ENCODE measurements at regions not wholly inside any gene's neighbourhood (a gene's known extent, or its start where the extent isn't known, plus 50 kb on each side); places are given as distances from the start of the nearest gene placed in this dataset.
A peak's percentile ranks its signal among the peaks of the same experiment; 100 is the strongest.
"Not testable (repeated sequence)": the region's sequence is repeated elsewhere in the genome, so short reads cannot be mapped to it uniquely, and the experiment has no call there.

DNA sequence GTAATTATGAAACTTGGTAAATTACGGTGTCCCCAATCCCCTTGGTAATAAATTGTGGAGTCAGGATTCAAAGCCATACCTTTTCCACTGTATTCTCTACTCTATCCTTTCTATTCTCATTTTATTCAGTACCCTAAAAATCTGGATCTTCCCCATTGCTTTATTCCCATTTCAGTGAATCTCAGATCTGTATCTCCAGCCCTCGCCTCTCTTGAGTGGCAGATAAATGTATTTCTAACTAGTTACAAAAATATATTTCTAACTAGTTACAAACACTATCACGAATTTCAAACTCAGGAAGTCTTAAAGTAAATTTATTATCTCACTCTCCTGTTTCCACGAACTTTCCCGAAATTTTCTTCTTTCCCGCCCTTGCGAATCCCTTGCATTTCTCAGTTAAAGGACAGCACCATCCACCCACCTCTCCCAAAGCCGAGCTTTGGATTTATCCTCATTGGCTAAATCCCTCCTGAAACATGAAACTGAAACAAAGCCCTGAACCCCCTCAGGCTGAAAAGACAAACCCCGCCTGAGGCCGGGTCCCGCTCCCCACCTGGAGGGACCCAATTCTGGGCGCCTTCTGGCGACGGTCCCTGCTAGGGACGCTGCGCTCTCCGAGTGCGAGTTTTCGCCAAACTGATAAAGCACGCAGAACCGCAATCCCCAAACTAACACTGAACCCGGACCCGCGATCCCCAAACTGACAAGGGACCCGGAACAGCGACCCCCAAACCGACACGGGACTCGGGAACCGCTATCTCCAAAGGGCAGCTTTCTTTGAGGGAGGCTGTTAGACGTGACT, 164.3 kb upstream of the PABPC3 start:
- Histone ChIP-seq H3K36me3 (no peaks in the 10 kb centered on the region), H3K9me3 (no peaks in the 10 kb centered on the region), H3K4me3 (no peak overlapping the region), H3K27ac (peak overlapping the region in 1 of 2 donors; percentile 17), H3K4me1 (no peaks in the 10 kb centered on the region), H3K27me3 (peaks cover 0 to 12% of the 10 kb centered on the region in 2 donors)
- DNase-seq = no peak
- TF ChIP-seq, protein P1, sequence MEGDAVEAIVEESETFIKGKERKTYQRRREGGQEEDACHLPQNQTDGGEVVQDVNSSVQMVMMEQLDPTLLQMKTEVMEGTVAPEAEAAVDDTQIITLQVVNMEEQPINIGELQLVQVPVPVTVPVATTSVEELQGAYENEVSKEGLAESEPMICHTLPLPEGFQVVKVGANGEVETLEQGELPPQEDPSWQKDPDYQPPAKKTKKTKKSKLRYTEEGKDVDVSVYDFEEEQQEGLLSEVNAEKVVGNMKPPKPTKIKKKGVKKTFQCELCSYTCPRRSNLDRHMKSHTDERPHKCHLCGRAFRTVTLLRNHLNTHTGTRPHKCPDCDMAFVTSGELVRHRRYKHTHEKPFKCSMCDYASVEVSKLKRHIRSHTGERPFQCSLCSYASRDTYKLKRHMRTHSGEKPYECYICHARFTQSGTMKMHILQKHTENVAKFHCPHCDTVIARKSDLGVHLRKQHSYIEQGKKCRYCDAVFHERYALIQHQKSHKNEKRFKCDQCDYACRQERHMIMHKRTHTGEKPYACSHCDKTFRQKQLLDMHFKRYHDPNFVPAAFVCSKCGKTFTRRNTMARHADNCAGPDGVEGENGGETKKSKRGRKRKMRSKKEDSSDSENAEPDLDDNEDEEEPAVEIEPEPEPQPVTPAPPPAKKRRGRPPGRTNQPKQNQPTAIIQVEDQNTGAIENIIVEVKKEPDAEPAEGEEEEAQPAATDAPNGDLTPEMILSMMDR (IDR thresholded peaks at IDR 0.05) = no peak
- no peak for TF ChIP-seq POLR2A (IDR thresholded peaks at IDR 0.05)
- intact Hi-C loops (cut with DNase I; ENCODE audit: low total_unique reads) = no loop called here

DNA sequence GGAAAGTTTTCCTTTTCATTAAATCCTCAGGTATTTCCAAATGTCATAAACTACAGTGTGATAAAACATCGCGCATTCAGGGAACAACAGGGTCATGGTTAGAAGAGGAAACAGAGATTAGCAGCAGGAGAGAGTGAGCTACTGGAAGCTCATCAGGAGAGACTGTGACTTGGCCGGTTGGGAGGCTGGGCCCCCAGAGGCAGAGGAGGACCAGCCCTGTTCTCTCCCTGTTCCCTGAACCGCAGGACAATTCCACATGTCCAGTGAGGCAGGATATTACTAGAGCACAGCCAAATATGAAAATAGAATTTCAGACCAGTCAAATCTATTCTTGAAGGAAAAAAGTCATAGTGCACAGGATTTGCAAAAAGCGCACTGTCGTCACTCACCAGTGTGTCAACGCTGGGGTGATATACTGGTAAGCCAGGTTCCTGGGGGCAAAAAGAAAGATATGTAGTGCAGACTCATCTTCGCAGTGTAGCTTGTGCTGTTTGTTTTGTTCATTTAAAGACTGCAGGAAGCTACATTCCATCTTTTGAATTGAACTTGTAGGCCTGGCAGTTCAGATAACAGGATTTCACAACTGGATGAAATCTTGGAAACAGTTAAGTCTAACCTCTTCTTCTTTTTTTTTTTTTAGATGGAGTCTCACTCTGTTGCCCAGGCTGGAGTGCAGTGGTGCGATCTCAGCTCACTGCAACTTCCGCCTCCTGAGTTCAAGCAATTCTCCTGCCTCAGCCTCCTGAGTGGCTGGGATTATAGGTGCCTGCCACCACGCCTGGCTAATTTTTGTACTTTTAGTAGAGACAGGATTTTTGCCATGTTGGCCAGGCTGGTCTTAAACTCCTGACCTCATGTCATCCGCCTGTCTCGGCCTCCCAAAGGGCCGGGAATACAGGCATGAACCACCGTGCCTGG, 162.6 kb upstream of the PABPC3 start:
- H3K9me3 ChIP-seq; H3K4me3 ChIP-seq; H3K27ac ChIP-seq; DNase-seq; intact Hi-C loops (cut with DNase I; ENCODE audit: low total_unique reads); H3K4me1 ChIP-seq; H3K36me3 ChIP-seq: not testable (repeated sequence)
- peaks cover 0 to 12% of the 10 kb centered on the region in 2 donors for H3K27me3 ChIP-seq

DNA sequence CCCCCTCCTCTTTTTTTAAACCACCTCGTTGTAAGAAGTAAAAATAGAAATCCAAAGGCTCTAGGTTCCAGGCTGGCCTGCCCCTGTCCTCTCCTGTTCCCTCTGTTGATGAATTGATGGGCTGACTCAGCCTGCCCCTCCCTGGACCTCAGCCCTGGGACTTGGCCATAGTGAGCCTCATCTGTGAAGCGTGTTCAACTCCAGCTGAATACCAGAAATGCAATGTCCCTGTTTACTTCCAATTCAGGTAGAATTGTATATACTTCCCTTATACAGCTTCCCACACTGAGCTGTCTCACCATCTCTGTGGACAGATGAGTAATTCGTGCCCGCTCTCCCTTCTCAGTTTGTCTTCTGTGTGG, 161.9 kb upstream of the PABPC3 start:
- H3K4me3 ChIP-seq; H3K27ac ChIP-seq; H3K9me3 ChIP-seq; H3K4me1 ChIP-seq; intact Hi-C loops (cut with DNase I; ENCODE audit: low total_unique reads); H3K36me3 ChIP-seq: not testable (repeated sequence)
- H3K27me3 ChIP-seq = peaks cover 0 to 12% of the 10 kb centered on the region in 2 donors
- peak in 1 of 2 donors; percentile 31 for DNase-seq

DNA sequence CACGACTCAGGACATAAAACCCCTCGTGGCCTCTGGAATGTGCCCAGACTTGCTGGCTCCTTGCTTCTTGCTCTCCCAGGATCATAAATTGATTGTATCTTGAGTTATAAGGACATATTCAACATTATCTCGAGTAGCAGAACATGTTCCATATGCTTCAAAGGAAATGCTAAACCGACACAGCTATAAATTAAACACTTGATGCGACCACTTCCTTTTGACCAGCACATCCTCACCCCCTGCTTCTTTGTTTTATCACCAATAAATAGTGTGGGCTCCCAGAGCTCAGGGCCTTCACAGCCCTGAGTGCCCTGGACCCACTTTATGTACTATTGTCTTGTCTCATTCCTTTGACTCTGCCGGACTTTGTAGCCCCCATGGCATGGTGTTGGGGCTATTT, 157.0 kb upstream of the PABPC3 start:
- Histone ChIP-seq H3K9me3 (no peaks in the 10 kb centered on the region), H3K4me1 (no peaks in the 10 kb centered on the region)

DNA sequence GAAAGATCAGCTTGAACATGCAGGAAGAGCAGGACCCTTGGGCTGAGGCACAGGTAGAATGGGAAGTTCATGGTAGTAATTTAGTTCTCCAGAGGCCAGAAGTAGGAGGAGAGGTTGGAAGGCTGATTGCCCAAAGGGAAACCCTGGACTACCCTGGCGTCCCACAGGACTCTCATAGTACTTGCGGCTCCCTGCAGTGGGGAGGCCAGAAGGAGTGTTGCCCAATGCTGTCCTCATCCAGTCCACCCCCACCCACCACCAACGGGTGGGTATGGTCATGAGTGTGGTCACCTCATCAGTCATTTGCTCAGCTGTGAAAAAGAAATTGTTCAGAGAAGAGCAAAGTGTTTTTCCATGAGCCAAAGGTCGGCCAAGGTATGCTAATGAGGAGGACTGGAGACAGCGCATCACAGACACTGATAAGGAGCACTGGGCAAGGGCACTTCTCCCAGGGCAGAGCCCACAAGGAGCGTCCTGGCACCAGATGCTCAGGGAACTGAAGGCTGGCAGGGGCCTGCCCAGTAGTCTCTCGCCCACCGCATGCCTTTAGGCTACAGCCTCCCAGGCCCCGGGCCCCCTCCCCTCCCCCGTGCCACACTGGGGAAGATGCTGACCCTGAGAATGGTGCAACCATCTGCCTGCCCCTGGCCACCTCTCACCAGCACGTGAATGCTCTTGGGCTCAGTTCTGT, 154.8 kb upstream of the PABPC3 start:
- H3K27me3 ChIP-seq; H3K27ac ChIP-seq; H3K4me1 ChIP-seq; H3K36me3 ChIP-seq; DNase-seq; H3K9me3 ChIP-seq; H3K4me3 ChIP-seq; intact Hi-C loops (cut with DNase I; ENCODE audit: low total_unique reads): not testable (repeated sequence)

More for the DNA sequence above, 157.0 kb upstream of the PABPC3 start:
- DNase-seq = no peak
- H3K27ac ChIP-seq = no peak overlapping the region
- intact Hi-C loops (cut with DNase I; ENCODE audit: low total_unique reads) = no loop called here
- no peak overlapping the region for H3K4me3 ChIP-seq
- no peaks in the 10 kb centered on the region for H3K27me3 ChIP-seq
- no peaks in the 10 kb centered on the region for H3K36me3 ChIP-seq
- no peak for TF ChIP-seq POLR2A (IDR thresholded peaks at IDR 0.05)
- TF ChIP-seq, protein P1 (IDR thresholded peaks at IDR 0.05) = no peak

DNA sequence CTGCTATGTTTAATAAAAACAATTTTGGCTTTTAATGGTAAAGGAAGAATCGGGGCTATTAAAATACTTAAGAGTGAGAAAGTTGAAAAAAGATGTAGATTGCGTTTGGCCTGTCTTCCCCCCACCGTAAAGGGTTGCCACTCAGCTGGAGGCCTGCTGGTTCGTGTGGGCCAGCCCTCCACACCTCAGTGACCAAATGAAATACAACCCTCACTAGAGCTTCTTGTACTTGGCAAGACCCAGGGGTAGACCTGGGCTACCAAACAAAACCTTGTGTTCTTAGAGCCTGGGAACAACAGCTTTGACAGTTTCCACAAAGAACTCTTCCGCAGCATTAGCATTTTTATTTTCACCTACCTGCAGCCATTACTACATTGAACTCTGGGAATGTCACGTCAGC, 152.8 kb upstream of the PABPC3 start:
- DNase-seq = no peak
- H3K36me3 ChIP-seq = no peaks in the 10 kb centered on the region
- no peak overlapping the region for H3K27ac ChIP-seq
- intact Hi-C loops (cut with DNase I; ENCODE audit: low total_unique reads) = no loop called here
- no peaks in the 10 kb centered on the region for H3K4me1 ChIP-seq
- no peak for TF ChIP-seq POLR2A (IDR thresholded peaks at IDR 0.05)
- TF ChIP-seq, protein P1 (IDR thresholded peaks at IDR 0.05) = no peak
- H3K4me3 ChIP-seq = no peak overlapping the region
- no peaks in the 10 kb centered on the region for H3K9me3 ChIP-seq
- H3K27me3 ChIP-seq = no peaks in the 10 kb centered on the region

DNA sequence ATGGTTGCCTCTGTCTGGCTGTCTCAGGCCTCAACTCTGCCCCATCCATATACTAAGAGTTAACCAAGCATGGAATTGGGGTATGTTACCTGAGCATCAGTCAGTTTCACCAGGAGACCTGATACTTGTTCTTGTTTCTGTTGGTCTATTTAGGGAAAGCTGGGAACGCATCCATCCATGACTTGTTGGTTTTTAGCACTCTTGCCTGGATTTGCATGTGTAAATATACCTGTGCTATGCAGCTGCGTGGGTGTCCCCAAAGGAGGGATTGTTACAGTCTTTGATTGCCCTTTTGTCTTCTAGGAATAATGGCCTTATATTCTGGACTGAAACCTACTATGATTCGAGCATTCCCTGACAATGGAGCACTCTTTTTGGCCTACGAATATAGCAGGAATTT, 151.9 kb upstream of the PABPC3 start:
- DNase-seq; H3K4me1 ChIP-seq; H3K27me3 ChIP-seq; H3K27ac ChIP-seq; H3K36me3 ChIP-seq; H3K9me3 ChIP-seq; intact Hi-C loops (cut with DNase I; ENCODE audit: low total_unique reads); H3K4me3 ChIP-seq: not testable (repeated sequence)

DNA sequence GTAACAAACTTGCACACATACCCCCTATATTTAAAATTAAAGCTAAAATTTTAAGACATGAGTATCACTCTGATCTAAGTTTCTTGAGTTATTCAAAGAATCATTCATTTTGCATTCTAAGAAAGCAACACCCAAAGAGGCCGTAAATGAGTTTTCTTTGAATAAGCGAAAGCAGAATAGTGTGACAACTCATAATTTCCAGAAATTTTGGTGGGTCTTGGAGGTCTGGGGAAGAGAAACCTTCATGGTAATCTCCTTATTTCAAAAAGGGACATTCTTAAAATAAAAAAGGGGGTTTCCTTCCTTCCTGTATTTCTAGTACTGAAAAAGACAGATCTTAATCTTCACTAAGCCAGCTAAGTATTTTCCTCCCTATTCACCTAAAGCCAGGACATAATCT, 147.0 kb upstream of the PABPC3 start:
- H3K36me3 ChIP-seq; H3K27me3 ChIP-seq; H3K4me3 ChIP-seq; intact Hi-C loops (cut with DNase I; ENCODE audit: low total_unique reads); H3K9me3 ChIP-seq; H3K4me1 ChIP-seq; DNase-seq; H3K27ac ChIP-seq: not testable (repeated sequence)

DNA sequence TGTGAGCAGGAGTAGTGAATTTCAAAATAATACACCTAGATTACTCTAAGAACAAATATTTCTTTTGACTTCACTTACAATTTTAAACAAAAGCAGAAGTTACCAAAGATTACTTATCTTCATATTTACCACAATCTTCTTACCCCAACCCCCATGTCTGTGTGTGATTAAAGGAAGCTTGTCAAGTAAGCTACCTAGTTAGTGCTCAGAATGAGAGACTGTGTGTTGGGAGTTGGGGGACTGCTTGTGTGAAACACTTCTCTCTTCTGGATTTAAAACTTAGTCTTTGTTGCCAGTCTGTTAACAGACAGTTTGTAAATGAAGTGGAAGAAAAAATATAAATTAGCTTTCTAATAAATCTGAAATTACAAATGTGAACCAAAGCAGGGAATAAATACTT, 145.3 kb upstream of the PABPC3 start:
- H3K27me3 ChIP-seq; DNase-seq; H3K4me1 ChIP-seq; H3K9me3 ChIP-seq; H3K27ac ChIP-seq; intact Hi-C loops (cut with DNase I; ENCODE audit: low total_unique reads); H3K36me3 ChIP-seq; H3K4me3 ChIP-seq: not testable (repeated sequence)
